Caco-2 (cell line): ENCODE measurements at regions not wholly inside any gene's neighbourhood (a gene's known extent, or its start where the extent isn't known, plus 50 kb on each side); places are given as distances from the start of the nearest gene placed in this dataset.
A peak's percentile ranks its signal among the peaks of the same experiment; 100 is the strongest.

Experiments
- BruUV-seq: library from RNA; stranded (reverse); fragments of 400-500 nt; replicated peaks from 2 replicates; lab custom pipeline; 2021; lab: Mats Ljungman, UMichigan
- CTCF ChIA-PET: fragments of 300-600 bp; sonication (Branson Sonifier 250); formaldehyde crosslinking; loops from one replicate; lab custom pipeline; 2022; ENCODE audit warnings: antibody characterized with exemption; lab: Charles Lee
- POLR2A ChIA-PET: fragments of 300-600 bp; sonication (Branson Sonifier 250); formaldehyde crosslinking; loops from one replicate; lab custom pipeline; 2022; ENCODE audit warnings: antibody characterized with exemption; lab: Charles Lee
- DNase-seq, 2 experiments: peaks; one replicate each; pipeline versions ENCODE4 v3.0.0 to v3.0.0-alpha.2; 2020 to 2022
- H3K27me3 ChIP-seq: replicated peaks from 2 replicates; pipeline ENCODE4 v1.6.0; 2011; ENCODE audit warnings: low read length; ENCODE audit not compliant: control insufficient read depth, insufficient read depth
- H3K36me3 ChIP-seq: 2 replicates; pipeline ENCODE4 v1.5.1; 2011; ENCODE audit warnings: low read length; ENCODE audit not compliant: control insufficient read depth, insufficient read depth
- H3K4me1 ChIP-seq: fragments of 250-450 bp; sonication (Bioruptor Pico); 2 replicates; pipeline ENCODE4 v1.5.1; 2020; ENCODE audit warnings: mild to moderate bottlenecking
- H3K4me3 ChIP-seq: 2 replicates; pipeline ENCODE4 v1.5.1; 2011; ENCODE audit warnings: low read depth, mild to moderate bottlenecking, control low read depth, low read length
- H3K9me3 ChIP-seq: fragments of 250-450 bp; sonication (Bioruptor Pico); 2 replicates; pipeline ENCODE4 v1.5.1; 2020; ENCODE audit warnings: mild to moderate bottlenecking, moderate library complexity
- H3K27ac Mint-ChIP-seq: one replicate; pipeline ENCODE4 v1.8.0; 2022; ENCODE audit warnings: mixed read lengths; ENCODE audit not compliant: unreplicated experiment
- H3K27me3 Mint-ChIP-seq: one replicate; pipeline ENCODE4 v1.8.0; 2022; ENCODE audit warnings: mixed read lengths; ENCODE audit not compliant: insufficient read depth, unreplicated experiment
- H3K36me3 Mint-ChIP-seq: one replicate; pipeline ENCODE4 v1.8.0; 2022; ENCODE audit warnings: mild to moderate bottlenecking, mixed read lengths; ENCODE audit not compliant: insufficient read depth, unreplicated experiment
- H3K4me1 Mint-ChIP-seq: one replicate; pipeline ENCODE4 v1.8.0; 2022; ENCODE audit warnings: low read depth, mixed read lengths; ENCODE audit not compliant: unreplicated experiment
- H3K4me3 Mint-ChIP-seq: one replicate; pipeline ENCODE4 v1.8.0; 2022; ENCODE audit warnings: mild to moderate bottlenecking, moderate library complexity, mixed read lengths; ENCODE audit not compliant: unreplicated experiment
- H3K9me3 Mint-ChIP-seq: one replicate; pipeline ENCODE4 v1.8.0; 2022; ENCODE audit warnings: mixed read lengths; ENCODE audit not compliant: unreplicated experiment
- CTCF ChIP-seq, 2 experiments: fragments of 200-600 bp in 1 of 2; IDR thresholded peaks; 1 replicate in 1 of 2; 2 replicates in 1 of 2; pipeline versions ENCODE4 v1.5.1 to v1.8.0; 2011 to 2022; ENCODE audit warnings: antibody characterized with exemption in 1 of 2, control low read depth in 1 of 2, inconsistent platforms in 1 of 2, low read depth in 1 of 2, low read length in 1 of 2, mild to moderate bottlenecking in 1 of 2, moderate library complexity in 1 of 2; ENCODE audit not compliant: insufficient read depth in 1 of 2, severe bottlenecking in 1 of 2, unreplicated experiment in 1 of 2
- intact Hi-C: fragments of 100-400 bp; cut with micrococcal nuclease; formaldehyde crosslinking; loops from one replicate; pipeline ENCODE4 v1.10.0; 2022; ENCODE audit not compliant: unreplicated experiment

- H3K4me3 ChIP-seq: no peak overlapping the region
- H3K4me1 Mint-ChIP-seq: no peaks in the 10 kb centered on the region
- H3K27me3 ChIP-seq: no peaks in the 10 kb centered on the region; the same call in 1 of the 2 replicates
- CTCF ChIA-PET: no interaction called here
- DNase-seq: no peak
- POLR2A ChIA-PET: no interaction called here
- H3K4me3 Mint-ChIP-seq: no peak overlapping the region
- no peaks in the 10 kb centered on the region for H3K4me1 ChIP-seq
- no peak overlapping the region for H3K27ac Mint-ChIP-seq
- peaks cover 47% of the 10 kb centered on the region for H3K27me3 Mint-ChIP-seq
- H3K9me3 Mint-ChIP-seq: peaks cover 10% of the 10 kb centered on the region
- peaks cover 6% of the 10 kb centered on the region for H3K36me3 Mint-ChIP-seq
- intact Hi-C loops: no loop called here
- TF ChIP-seq CTCF (IDR thresholded peaks at IDR 0.05; ENCODE audit: insufficient read depth in 1 of 2, low read depth in 1 of 2, low read length in 1 of 2, severe bottlenecking in 1 of 2, unreplicated experiment in 1 of 2): no peak
- BruUV-seq: no TSS peak
- no peaks in the 10 kb centered on the region for H3K36me3 ChIP-seq
- peaks cover 8% of the 10 kb centered on the region; the same call in 1 of the 2 replicates for H3K9me3 ChIP-seq
These were observed 57.7 kb upstream of the ACSF3 start for GRCh38 chr16:89035669-89036570.

GRCh38 chr16:89036776-89037175, 56.9 kb upstream of the ACSF3 start:
- no peaks in the 10 kb centered on the region for H3K4me1 Mint-ChIP-seq
- intact Hi-C loops: loop anchor here (1.0 kb wide), 1 partner anchor 27 kb away; no protein-coding TSS in a partner anchor
- ChIA-PET POLR2A (no interaction called here), CTCF (no interaction called here)
- Histone ChIP-seq H3K36me3 (no peaks in the 10 kb centered on the region), H3K9me3 (no peaks in the 10 kb centered on the region), H3K27me3 (no peaks in the 10 kb centered on the region; the same call in none of the 2 replicates), H3K4me3 (no peak overlapping the region), H3K4me1 (no peaks in the 10 kb centered on the region)
- TF ChIP-seq CTCF (IDR thresholded peaks at IDR 0.05; ENCODE audit: insufficient read depth in 1 of 2, low read depth in 1 of 2, low read length in 1 of 2, severe bottlenecking in 1 of 2, unreplicated experiment in 1 of 2): no peak
- peaks cover 6% of the 10 kb centered on the region for H3K36me3 Mint-ChIP-seq
- BruUV-seq: no TSS peak
- H3K4me3 Mint-ChIP-seq: no peak overlapping the region
- peaks cover 2% of the 10 kb centered on the region for H3K9me3 Mint-ChIP-seq
- DNase-seq: no peak
- H3K27ac Mint-ChIP-seq: no peak overlapping the region
- H3K27me3 Mint-ChIP-seq: peaks cover 49% of the 10 kb centered on the region

- Histone ChIP-seq H3K4me1 (no peaks in the 10 kb centered on the region), H3K27me3 (no peaks in the 10 kb centered on the region; the same call in none of the 2 replicates), H3K4me3 (no peak overlapping the region), H3K9me3 (no peaks in the 10 kb centered on the region), H3K36me3 (no peaks in the 10 kb centered on the region)
- BruUV-seq: no TSS peak
- ChIA-PET CTCF (no interaction called here), POLR2A (no interaction called here)
- TF ChIP-seq CTCF (IDR thresholded peaks at IDR 0.05; ENCODE audit: insufficient read depth in 1 of 2, low read depth in 1 of 2, low read length in 1 of 2, severe bottlenecking in 1 of 2, unreplicated experiment in 1 of 2): no peak
- Mint-ChIP-seq H3K36me3 (peaks cover 6% of the 10 kb centered on the region), H3K27me3 (peaks cover 45% of the 10 kb centered on the region), H3K9me3 (no peaks in the 10 kb centered on the region), H3K4me3 (no peak overlapping the region), H3K27ac (no peak overlapping the region), H3K4me1 (no peaks in the 10 kb centered on the region)
- intact Hi-C loops: loop anchor here (1.0 kb wide), 1 partner anchor 28 kb away; no protein-coding TSS in a partner anchor
- DNase-seq: peak in 1 of 2 experiments; percentile 82
These were observed 56.1 kb upstream of the ACSF3 start for GRCh38 chr16:89037261-89038152.
